ENCODE measurements at regions not wholly inside any gene's neighbourhood (a gene's known extent, or its start where the extent isn't known, plus 50 kb on each side); places are given as distances from the start of the nearest gene placed in this dataset.

- Histone ChIP-seq H3K23ac (ENCODE audit: low read depth, low read length) (no peak overlapping the region), H2BK15ac (ENCODE audit: low read depth, low read length) (no peak overlapping the region), H3K4me1 (ENCODE audit: control insufficient read depth, insufficient read depth, low read length) (no peaks in the 10 kb centered on the region), H3K79me1 (ENCODE audit: low read depth in 1 of 2, low read length in 2 of 2) (no peaks in the 10 kb centered on the region), H4K5ac (ENCODE audit: low read depth, low read length) (no peak overlapping the region), H2BK120ac (ENCODE audit: low read depth, low read length) (no peak overlapping the region), H4K20me1 (ENCODE audit: insufficient read depth, low read length) (no peaks in the 10 kb centered on the region), H3K9me1 (ENCODE audit: insufficient read depth, low read length) (no peaks in the 10 kb centered on the region), H4K91ac (ENCODE audit: insufficient read depth, low read depth, low read length) (no peak overlapping the region), H3K4ac (ENCODE audit: low read depth, low read length) (no peak overlapping the region), H3K56ac (ENCODE audit: extremely low read depth, insufficient read depth, low read length) (no peak overlapping the region), H2BK5ac (ENCODE audit: low read depth, low read length, poor library complexity, severe bottlenecking) (no peak overlapping the region), H3K36me3 (ENCODE audit: control insufficient read depth, insufficient read depth, low read length) (no peaks in the 10 kb centered on the region), H3K18ac (ENCODE audit: low read depth, low read length) (no peak overlapping the region), H3K4me3 (ENCODE audit: insufficient read depth, low read depth, low read length) (no peak overlapping the region), H2AK5ac (ENCODE audit: low read depth, low read length) (no peak overlapping the region), H3K9me3 (ENCODE audit: control insufficient read depth, insufficient read depth, low read length) (no peaks in the 10 kb centered on the region), H3K27ac (ENCODE audit: insufficient read depth, low read length) (no peak overlapping the region), H4K8ac (ENCODE audit: low read depth in 2 of 2, low read length in 2 of 2) (no peak overlapping the region), H3K27me3 (ENCODE audit: control insufficient read depth, insufficient read depth, low read length) (no peaks in the 10 kb centered on the region), H2AFZ (replicated peaks; ENCODE audit: low read length, poor library complexity) (no peak overlapping the region), H3K9ac (ENCODE audit: low read depth, low read length) (no peak overlapping the region), H3K4me2 (ENCODE audit: low read depth, low read length) (no peak overlapping the region), H2AK9ac (replicated peaks; ENCODE audit: low read depth, low read length, poor library complexity) (no peak overlapping the region), H3K14ac (replicated peaks; ENCODE audit: low read depth, low read length) (no peak overlapping the region), H2BK20ac (ENCODE audit: low read depth, low read length) (no peak overlapping the region)
- ChIA-PET CTCF (no interaction called here), POLR2A (ENCODE audit: unreplicated experiment) (no interaction called here)
- TF ChIP-seq CEBPB (IDR thresholded peaks at IDR 0.05; ENCODE audit: low read depth, low read length) (no peak), RAD21 (IDR thresholded peaks at IDR 0.05; ENCODE audit: low read length) (no peak), RFX5 (IDR thresholded peaks at IDR 0.05; ENCODE audit: low read depth, low read length) (no peak), BHLHE40 (IDR thresholded peaks at IDR 0.05; ENCODE audit: low read depth, low read length) (no peak), CHD1 (IDR thresholded peaks at IDR 0.05; ENCODE audit: low read depth, low read length) (no peak), RCOR1 (IDR thresholded peaks at IDR 0.05; ENCODE audit: insufficient replicate concordance, low read length) (no peak)
- TF ChIP-seq, protein P1, sequence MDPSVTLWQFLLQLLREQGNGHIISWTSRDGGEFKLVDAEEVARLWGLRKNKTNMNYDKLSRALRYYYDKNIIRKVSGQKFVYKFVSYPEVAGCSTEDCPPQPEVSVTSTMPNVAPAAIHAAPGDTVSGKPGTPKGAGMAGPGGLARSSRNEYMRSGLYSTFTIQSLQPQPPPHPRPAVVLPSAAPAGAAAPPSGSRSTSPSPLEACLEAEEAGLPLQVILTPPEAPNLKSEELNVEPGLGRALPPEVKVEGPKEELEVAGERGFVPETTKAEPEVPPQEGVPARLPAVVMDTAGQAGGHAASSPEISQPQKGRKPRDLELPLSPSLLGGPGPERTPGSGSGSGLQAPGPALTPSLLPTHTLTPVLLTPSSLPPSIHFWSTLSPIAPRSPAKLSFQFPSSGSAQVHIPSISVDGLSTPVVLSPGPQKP (IDR thresholded peaks at IDR 0.05; ENCODE audit: borderline replicate concordance, low read depth, low read length) = no peak
- no peak for ATAC-seq (ENCODE audit: low read depth)
- dilution Hi-C loops (cut with HindIII; ENCODE audit: low sequenced_read_pairs, unreplicated experiment) (no loop called here), in situ Hi-C loops (cut with MboI; ENCODE audit: low sequenced_read_pairs) (no loop called here), intact Hi-C loops (cut with micrococcal nuclease) (no loop called here)
- no TSS peak for BruUV-seq (replicated peaks)
- no peak for DNase-seq
These were observed 473.9 kb downstream of the C3orf38 start for GRCh38 chr3:88623709-88624108.

Measured in IMR-90 (cell line).